ENCODE measurements at regions not wholly inside any gene's neighbourhood (a gene's known extent, or its start where the extent isn't known, plus 50 kb on each side); places are given as distances from the start of the nearest gene placed in this dataset.
"Not testable (repeated sequence)": the region's sequence is repeated elsewhere in the genome, so short reads cannot be mapped to it uniquely, and the experiment has no call there.

DNA sequence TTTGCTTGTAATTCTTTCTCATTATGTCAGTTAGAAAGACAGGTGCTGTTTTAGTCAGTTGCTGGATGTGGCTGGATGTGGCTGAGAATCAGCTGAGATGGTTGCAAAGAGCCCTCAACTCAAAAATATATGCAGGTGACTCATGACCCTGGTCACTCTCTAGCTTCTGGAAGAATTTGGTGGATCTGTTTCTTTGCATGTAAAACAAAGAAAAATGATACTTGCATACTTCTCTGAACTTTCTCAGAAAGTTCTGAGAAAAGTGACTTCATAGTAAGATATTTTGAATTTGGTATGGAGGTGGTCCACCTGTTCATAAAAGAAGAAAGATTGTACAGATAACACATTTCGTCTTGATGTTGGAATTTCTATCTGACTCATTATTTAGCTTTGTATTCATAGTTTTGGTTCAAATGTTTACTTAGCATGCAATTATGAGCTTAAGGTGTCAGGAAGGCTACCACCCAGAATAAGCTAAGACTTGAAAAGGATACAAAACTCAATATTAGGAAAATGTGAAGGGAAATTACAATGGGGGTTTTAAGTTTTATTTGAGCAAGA, 163.2 kb upstream of the OLIG3 start:
- DNase-seq = no peak

DNA sequence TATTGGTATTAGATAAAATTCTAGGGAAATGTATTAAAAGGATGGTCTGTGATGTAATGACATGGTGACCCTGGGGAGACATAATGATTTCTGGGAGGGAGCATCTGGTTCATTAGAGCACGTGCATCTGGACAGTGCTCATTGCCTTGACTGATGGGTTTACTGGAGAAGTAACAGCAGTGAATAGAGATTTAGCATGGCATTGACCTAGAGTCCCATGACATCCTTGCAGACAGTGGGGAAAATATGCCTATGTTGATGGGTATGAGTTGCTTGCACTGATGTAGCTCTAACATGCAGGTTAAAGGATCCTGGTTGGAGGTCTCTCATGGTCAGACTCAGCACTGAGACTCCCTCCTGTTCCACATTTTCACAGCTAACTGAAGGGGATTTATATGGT, 164.1 kb upstream of the OLIG3 start:
- no peak for DNase-seq

DNA sequence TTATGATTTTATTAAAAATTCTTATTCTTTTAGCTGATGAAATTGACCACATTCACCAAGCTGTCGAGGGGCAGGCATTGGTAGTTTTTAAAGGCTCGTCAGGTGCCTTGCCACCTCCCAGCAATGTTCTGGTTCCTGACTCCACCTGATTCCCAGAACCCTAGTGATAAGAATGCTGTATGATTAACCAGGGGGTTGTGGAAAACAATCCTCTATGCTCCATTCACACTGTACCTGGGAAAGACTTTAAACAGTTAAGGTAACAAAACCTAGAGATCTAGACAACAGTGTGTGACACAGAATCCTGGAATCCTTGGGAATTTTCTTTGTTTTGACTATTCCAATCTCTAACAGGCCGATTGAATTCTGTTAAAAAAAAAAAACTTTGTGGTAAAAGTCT, 165.7 kb upstream of the OLIG3 start:
- no peak for DNase-seq

DNA sequence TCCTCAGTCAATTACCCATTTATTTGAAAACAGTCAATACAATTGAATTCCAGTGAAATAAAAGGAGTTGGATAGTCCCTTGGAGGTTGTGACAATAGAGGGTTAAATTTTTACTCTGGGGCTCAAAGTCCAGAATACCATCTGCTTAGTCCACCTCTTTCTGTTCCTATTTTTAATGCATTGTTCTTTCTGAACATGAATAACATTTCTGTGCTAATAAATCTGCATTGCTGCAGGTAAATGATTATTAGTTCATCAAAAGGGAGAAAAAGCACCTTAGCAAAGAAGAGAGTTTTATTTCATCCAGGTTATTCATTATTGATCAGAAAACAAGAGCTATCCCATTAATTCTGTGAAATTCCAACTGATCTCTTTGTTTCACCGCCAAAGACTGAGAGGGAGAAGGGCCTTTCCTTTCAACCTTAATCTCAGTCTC, 166.1 kb upstream of the OLIG3 start:
- DNase-seq = no peak

DNA sequence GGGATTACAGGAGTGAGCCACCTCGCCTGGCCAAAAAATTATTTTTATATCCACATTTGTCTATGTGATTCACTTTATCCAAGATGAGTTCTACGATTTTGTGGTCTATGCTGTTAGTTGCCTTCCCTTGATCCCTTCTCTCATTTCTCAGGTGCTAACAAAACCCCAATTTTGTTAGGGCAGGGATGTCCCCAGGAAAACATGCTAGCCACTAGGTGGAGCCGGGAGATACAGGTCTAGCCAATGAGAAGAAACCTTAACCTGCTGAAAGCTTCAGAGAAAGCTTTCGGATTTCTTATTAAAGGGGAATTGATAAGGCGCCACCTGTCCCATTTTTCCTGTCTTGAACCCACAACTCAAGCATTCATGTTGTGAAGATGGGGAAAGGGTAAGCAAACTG, 167.4 kb upstream of the OLIG3 start:
- no peak for DNase-seq

DNA sequence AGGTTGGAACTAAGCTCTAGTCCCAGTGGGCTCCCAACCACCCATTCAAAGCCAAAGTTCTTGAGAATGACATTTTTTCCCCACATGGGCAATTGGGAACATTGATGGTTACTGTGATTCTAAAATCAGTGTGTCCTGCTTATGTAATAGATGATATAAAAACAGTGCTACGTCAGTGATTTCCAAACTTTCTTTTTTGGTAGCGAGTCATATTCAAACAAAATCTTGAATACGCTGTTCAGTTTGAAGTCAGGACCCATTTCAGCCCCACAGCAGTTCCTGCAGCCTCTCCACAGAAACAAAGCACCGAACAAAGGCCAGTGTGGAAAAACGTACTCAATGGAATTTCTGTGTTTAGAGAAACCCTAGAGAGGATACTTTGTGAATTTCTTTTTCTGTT, 170.0 kb upstream of the OLIG3 start:
- DNase-seq = no peak

DNA sequence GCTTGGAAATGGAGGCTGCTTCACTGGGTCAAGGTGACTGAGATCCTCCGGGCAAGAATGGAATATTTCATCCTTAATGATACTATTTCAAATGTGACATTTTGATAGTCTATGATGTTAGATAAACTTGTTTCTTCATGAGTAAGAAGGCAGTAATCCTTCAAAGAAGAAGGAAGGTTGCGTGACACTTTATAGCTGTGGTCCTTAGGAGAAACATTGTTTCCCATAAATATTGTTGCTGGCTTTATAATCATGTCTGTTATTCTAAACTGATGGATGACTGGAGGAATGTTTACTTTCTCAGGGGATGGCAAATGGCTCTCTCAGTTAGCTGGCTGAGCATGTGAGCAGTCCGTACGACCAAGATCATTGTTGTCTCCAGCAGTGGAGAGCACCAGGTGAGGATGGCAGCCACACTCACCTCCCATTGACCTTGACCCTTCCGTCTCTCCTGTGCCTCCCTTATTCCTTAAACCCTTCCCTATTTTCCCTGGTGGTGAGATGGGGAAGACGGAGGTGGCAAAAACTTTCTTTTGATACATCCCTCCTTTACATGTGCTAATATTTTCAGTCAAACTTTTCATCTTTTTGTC, 171.2 kb upstream of the OLIG3 start:
- DNase-seq = no peak

DNA sequence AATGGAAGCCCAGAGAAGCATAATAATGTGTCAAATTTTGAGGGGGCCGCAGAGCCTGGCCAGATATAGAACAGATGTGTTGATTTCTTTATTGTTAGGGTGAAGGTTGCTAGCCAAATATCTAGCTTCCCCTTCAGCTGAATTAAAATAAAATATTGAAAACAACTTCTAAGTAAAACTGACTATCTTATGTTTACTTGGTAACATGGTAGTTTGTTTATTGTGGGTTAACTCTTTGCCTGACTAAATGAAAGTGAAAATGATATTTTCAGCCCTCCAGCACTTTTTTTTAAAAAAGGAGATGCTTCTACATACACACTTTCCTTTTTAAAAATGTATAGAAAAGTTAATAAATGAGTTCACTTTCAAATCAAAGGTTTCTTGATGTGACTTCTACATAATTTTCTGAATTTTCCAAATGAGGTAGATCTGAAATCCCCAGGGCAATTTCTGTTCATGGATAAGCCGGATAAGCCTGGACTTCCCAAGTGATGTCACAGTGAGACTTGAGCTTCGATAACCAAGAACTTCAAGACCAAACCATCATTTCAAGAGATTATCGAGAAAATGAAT, 172.1 kb upstream of the OLIG3 start:
- DNase-seq = no peak

DNA sequence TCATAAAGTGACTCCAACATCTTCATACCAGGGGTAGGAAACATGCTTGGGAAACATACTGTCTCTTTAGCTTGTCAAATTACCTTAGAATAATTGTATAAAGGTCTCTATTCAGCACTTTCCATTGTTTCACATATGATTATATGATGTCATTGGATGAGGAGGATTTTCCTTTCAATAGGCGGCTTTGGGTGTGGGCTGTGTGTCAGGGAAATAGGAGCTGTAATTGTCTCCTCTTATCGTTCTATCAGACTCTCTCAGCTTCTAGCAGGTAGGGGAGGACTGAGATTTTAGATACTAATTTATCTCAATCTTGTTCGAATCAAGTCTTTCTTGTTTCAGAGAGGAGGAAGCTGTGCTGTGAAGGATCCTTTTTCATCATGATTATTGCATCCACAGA, 179.4 kb upstream of the OLIG3 start:
- no peak for DNase-seq

DNA sequence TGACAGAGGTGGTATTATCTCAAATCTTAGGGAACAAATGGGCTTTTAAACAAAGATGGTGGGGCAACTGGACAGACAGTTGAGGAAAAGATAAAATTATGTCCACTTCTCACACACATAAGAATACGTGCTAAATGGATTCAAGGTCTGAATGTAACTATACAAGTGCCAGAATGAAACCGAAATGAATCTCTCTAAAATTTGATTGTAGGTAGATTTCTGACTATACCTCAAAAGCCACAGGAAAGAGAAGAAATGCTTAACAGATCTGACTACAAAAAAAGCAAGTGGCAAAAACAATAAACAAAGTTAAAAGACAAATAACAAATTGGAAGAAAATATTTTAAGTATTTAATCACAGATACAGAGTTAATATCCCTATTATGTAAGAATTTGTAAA, 182.7 kb upstream of the OLIG3 start:
- no peak for DNase-seq

DNA sequence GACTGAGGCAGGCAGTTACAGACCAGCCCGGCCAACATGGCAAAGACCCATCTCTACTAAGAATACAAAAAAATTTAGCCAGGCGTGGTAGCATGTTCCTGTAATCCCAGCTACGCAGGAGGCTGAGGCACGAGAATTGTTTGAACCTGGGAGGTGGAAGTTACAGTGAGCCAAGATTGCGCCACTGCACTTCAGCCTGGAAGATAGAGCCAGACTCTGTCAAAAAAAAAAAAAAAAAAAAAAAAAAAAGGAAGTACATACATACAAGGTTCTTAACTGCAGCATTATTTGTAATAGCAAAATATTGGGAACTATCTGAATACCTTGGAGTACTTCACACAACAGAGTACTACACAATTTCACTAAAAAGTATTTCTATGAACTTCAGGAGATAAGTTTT, 183.5 kb upstream of the OLIG3 start:
- no peak for DNase-seq

DNA sequence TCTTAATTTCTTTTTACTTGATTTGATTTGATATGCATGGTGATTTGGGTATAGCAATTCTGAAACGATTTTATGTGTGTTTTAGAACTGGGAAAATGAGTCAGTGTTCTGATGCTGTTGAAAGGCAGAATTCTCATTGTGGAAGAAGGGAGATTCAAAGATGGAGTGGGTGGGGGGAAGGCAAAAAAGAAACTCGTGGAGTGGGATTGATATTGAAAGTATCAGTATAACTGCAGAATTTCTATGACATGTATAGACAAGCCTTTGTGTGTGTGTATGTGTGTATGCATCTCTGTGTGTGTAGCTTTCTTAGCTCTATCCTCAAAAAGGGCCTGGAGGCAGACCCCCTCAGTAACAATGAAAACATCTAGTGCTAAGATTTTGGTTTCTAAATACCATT, 184.3 kb upstream of the OLIG3 start:
- DNase-seq = no peak

DNA sequence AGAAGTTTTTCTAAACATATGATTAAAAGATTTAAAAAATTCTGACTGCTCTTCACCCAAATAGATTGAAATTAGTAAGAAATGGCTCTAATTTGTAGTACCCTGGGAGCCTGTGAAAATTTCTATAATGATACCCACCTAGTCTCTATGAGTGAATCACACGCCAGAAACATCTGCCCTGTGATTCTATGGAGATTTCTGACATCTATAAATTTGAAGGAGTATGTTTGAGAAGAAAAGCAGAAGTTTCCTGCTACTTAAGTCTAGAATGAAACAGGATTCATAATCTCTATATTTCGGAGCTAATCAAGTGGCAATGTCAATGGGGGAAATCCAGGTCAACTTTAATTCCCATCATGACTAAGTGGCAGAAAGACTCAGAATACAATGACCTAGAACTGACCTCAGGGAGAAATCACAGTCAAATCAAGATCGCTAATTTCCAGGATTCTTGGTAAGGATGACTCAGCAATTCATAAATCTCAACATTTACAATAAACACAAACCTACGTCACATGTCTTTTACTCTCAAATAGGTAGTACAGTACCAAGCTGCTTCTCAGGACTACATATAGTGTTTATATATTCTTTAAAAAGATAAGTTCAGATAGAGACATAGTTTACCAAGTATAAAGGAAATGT, 186.2 kb upstream of the TNFAIP3 start:
- DNase-seq = no peak

DNA sequence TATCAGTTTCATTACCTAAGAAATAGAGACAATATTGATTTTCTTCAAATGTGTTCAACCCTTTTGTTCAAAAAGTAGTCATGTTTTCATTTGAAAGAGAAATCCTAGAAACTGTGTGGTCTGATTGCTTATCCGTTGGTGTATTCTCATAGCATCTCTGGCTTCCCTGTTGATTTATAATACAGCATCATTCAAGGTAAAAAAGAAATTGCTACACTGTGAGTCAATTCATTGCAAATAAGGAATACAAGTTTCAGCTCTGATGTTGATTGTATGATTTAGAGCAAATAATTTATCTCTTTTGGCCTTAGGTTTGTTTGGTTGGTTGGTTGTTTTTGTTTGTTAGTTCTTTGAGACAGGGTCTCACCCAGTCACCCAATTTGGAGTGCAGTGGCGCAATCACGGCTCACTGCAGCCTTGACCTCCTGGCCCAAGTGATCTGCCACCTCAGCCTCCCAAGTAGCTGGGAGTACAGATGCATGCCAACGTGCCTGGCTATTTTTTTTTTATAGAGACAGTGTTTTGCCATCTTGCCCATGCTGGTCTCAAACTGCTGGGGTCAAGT, 185.5 kb upstream of the TNFAIP3 start:
- DNase-seq = no peak

DNA sequence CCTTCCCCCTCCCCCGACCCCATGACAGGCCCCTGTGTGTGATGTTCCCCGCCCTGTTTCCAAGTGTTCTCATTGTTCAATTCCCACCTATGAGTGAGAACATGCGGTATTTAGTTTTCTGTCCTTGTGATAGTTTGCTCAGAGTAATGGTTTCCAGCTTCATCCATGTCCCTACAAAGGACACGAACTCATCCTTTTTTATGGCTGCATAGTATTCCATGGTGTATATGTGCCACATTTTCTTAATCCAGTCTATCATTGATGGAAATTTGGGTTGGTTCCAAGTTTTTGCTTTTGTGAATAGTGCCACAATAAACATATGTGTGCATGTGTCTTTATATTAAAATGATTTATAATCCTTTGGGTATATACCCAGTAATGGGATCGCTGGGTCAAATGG, 184.4 kb upstream of the TNFAIP3 start:
- DNase-seq = not testable (repeated sequence)

DNA sequence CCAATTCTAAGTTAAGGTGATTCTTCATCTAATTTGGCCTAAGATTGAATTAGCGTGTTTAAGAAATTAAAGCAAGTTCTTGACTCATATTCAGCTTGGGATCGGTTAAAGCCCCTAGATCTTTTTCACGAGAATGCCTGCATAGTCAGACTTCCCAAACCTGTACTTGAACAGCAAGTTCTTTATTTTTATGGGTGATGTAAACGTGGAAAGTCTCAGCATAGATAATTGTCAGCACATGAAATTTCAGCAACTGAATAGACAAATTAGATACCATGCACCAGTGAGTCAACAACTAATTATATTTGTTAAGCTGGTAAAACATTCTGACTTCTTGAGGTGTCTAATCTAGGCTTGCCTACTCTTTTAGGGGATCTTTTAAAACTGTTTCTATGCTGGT, 183.1 kb upstream of the TNFAIP3 start:
- DNase-seq = no peak

DNA sequence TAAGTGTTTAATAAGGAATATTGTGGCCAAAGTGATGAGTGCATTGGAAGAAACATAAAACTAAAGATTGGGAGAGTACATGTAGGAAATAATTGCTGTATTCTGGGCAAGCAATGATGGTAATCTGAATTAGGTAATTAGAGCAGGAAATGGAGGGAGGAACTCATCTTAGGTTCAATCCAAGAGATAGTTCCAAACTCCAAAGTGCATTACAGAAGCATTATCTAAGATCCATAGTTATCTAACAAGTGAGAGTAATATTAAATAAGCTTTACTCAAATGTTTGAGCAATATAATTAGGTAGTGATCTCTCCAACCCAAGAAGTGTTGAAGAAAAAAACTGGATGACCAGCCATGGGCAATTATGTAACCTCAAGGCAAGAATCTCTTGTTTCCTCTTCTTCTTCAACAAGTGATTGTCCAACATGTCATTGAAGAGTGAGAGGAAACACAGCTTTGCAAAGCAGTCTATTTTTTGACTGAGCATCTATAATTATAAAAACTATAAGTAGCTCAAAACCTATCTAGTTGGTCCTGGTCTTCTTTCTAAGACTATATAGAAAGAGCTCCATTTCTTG, 181.2 kb upstream of the TNFAIP3 start:
- DNase-seq = no peak

DNA sequence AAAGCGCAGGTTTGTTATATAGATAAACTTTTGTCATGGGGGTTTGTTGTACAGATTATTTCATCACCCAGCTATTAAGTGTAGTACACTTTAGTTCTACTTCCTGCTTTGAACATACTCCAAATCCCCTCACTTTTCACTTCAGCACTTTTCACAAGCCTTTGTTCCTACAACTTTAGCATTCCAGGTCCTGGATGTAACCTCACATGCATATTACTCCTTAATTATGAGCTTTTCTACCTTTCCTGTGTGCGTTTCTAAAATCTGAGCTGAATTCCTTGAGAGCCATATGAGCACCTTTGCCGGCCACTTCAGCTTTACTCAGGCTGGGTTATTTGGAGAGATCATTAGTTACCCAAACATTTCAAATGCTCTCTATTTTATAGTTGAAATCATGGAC, 179.2 kb upstream of the TNFAIP3 start:
- DNase-seq = no peak

DNA sequence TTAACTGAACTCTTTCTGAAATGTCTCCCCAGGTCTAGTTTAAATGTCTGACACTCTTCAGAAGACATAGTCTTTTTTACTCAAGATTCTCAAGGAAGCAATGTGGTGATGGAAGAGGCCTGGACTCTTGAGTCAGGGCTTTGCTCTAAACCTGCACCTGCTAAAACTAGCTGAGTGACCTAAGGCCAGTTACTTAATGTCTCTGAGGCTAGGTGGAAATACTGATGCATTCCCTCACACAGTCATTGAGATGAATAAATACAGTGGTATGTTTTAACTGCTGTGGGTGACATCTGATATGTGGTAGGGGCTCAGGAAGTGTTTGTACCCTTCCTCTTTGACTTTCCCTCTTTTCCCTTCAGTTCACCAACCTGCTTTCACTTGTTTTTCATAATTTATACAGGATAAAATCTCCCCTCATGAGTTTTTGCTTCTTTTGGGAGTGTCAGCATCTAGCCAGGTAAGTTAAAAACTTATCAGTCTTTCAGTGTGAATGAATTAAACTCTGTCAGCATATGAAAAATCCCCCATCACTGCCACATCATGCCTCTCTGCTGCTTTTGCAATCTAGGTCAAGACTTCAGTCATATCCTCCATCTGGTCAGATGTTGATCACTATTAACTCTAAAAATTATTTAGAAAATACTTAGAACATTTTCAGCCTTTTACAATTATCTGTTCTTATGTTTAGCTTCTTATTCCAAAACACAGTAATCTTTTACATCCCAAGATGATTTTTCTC, 178.7 kb upstream of the TNFAIP3 start:
- DNase-seq = no peak

DNA sequence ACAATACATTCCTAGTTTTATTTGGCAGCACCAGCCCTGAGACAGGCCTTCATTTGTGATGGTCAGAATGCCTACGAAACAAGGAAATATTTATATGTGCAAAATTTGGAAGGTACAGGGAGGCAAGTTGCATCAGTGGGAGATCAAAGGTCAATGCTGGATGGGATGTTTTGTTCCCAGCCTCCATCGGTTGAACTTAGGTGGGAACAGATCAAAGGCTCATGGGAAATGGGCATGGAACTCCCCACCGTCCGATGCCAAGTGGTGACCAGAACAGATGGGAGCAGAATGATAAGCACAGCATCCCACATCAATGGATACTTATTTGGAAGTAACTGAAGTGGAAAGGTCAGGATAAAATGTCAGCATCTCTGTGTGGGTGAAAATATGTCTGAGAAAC, 177.7 kb upstream of the TNFAIP3 start:
- DNase-seq = no peak

DNA sequence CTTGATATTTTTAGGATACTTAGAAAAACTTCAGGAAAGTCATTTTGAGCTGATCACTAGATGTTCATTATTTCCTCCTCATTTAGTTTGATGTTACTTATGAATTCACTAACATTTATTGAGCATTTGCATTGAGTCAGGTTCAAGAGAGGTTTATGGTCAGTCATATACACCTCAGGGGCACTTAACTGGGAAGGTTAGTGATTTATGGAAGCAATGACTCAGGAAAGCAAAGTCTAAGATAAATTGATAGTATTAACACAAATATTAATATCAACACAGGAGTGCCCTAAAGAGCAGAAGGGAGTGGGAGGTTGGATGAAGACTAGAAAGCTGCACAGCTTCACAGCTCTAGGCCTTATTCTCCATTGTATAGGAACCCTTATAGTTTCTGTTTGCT, 177.0 kb upstream of the TNFAIP3 start:
- no peak for DNase-seq

DNA sequence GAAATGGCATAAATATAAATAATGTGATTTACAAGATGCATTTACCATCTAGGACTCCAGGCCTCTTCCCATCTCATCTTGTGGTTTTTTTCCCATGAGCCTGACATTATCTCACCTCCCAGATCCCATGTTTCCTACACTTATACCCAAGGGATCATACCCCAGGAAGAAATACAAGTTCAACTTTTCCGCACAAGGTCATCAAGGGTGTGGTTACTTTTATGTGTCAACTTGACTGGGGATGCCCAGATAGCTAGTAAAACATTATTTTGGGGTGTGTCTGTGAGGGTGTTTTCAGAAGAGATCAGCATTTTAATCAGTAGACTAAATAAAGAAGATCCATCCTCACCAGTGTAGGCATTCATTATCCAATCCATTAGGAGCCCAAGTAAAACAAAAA, 176.3 kb upstream of the TNFAIP3 start:
- no peak for DNase-seq

DNA sequence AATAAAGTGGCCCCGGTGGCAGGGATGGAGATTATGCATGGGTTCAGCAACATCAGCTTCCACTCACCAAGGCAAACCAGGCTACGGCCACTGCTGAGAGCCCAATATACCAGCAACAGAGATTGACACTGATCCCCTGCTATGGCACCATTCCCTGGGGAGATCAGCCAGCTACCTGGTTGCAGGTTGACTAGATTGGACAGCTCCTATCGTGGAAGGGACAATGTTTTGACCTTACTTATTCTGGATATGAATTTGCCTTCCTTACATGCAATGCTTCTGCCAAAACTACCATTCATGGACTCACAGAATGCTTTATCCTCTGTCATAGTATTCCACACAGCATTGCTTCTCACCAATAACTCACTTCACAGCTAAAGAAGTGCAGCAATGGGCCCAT, 174.8 kb upstream of the TNFAIP3 start:
- no peak for DNase-seq
